HCT116 (cell line): ENCODE measurements at regions not wholly inside any gene's neighbourhood (a gene's known extent, or its start where the extent isn't known, plus 50 kb on each side); places are given as distances from the start of the nearest gene placed in this dataset.

Source experiments
- ATAC-seq: fragments of 200-7000 bp; cut with Tn5 transposase; 2 replicates; pipeline ENCODE4 v1.9.1; 2020; ENCODE audit warnings: mild to moderate bottlenecking, moderate library complexity
- BruUV-seq: library from RNA; stranded (reverse); fragments of 400-500 nt; replicated peaks from 2 replicates; lab custom pipeline; 2021; lab: Mats Ljungman, UMichigan
- CTCF ChIA-PET: fragments of 300-600 bp; sonication (Branson Sonifier 250); formaldehyde crosslinking; loops from one replicate; lab custom pipeline; 2021; ENCODE audit warnings: antibody characterized with exemption; lab: Charles Lee
- POLR2A ChIA-PET: fragments of 300-600, 350-600 bp; sonication (Branson Sonifier 250); formaldehyde crosslinking; loops from one replicate; lab custom pipeline; 2021; ENCODE audit warnings: antibody characterized with exemption; lab: Charles Lee
- RAD21 ChIA-PET, 2 experiments: fragments of 300-600 bp; sonication (Branson Sonifier 250); formaldehyde crosslinking; loops; one replicate each; lab custom pipeline; 2023; ENCODE audit warnings: low total read pairs in 2 of 2; ENCODE audit not compliant: uncharacterized antibody in 2 of 2, unreplicated experiment in 2 of 2, low non-redundant PET in 1 of 2; lab: Charles Lee
- DNase-seq: peaks from one replicate; pipeline ENCODE4 v3.0.0-alpha.2; 2010; ENCODE audit warnings: low read depth, low spot score
- H2AFZ ChIP-seq: fragments of 200-600 bp; shearing (Covaris generic), sonication (generic); 2 replicates; pipeline ENCODE4 v1.6.1; 2017; ENCODE audit warnings: low read depth, mixed run types, mixed read lengths, antibody characterized with exemption, low read length; ENCODE audit not compliant: poor library complexity, severe bottlenecking
- H3K27ac ChIP-seq: 2 replicates; pipeline ENCODE4 v1.5.1; 2012; ENCODE audit warnings: low read depth, low read length
- H3K27me3 ChIP-seq: fragments of 200-600 bp; sonication (generic); 2 replicates; pipeline ENCODE4 v1.6.1; 2016; ENCODE audit warnings: mixed run types, low read length, mixed read lengths; ENCODE audit not compliant: insufficient read depth
- H3K36me3 ChIP-seq, 2 experiments: fragments of 200-500 bp in 1 of 2; fragments of 200-600 bp in 1 of 2; sonication (Bioruptor generic) in 1 of 2; sonication (generic) in 1 of 2; 2 replicates each; pipeline versions ENCODE4 v1.5.1 to v1.6.1; 2014 to 2016; ENCODE audit warnings: low read length in 2 of 2, inconsistent platforms in 1 of 2, mixed read lengths in 1 of 2, mixed run types in 1 of 2; ENCODE audit not compliant: insufficient read depth in 2 of 2, control insufficient read depth in 1 of 2
- H3K4me1 ChIP-seq, 2 experiments: fragments of 200-600 bp in 1 of 2; sonication (generic) in 1 of 2; 2 replicates each; pipeline versions ENCODE4 v1.5.1 to v1.6.1; 2012 to 2017; ENCODE audit warnings: low read length in 2 of 2, inconsistent platforms in 1 of 2, mild to moderate bottlenecking in 1 of 2, mixed read lengths in 1 of 2, mixed run types in 1 of 2, moderate library complexity in 1 of 2; ENCODE audit not compliant: insufficient read depth in 2 of 2, control insufficient read depth in 1 of 2
- H3K4me2 ChIP-seq: fragments of 200-600 bp; sonication (generic); 2 replicates; pipeline ENCODE4 v1.6.1; 2017; ENCODE audit warnings: mixed run types, low read length, mixed read lengths
- H3K4me3 ChIP-seq, 2 experiments: fragments of 200-600 bp in 1 of 2; sonication (generic) in 1 of 2; replicated peaks in 1 of 2; 2 replicates each; pipeline ENCODE4 v1.5.1; 2011 to 2016; ENCODE audit warnings: low read length in 2 of 2, control low read depth in 1 of 2, low read depth in 1 of 2, mild to moderate bottlenecking in 1 of 2, mixed read lengths in 1 of 2, mixed run types in 1 of 2
- H3K79me2 ChIP-seq: fragments of 200-600 bp; sonication (generic); 2 replicates; pipeline ENCODE4 v1.6.1; 2017; ENCODE audit warnings: mild to moderate bottlenecking, mixed run types, low read length, moderate library complexity, mixed read lengths; ENCODE audit not compliant: insufficient read depth
- H3K9ac ChIP-seq: fragments of 200-600 bp; sonication (generic); 2 replicates; pipeline ENCODE4 v1.6.1; 2016; ENCODE audit warnings: low read length, mixed read lengths
- H3K9me2 ChIP-seq: fragments of 200-600 bp; sonication (generic), shearing (Covaris generic); 2 replicates; pipeline ENCODE4 v1.6.1; 2017; ENCODE audit warnings: mixed run types, mild to moderate bottlenecking, moderate library complexity; ENCODE audit not compliant: insufficient read depth
- H3K9me3 ChIP-seq, 2 experiments: fragments of 200-500 bp in 1 of 2; fragments of 200-600 bp in 1 of 2; sonication (Bioruptor generic) in 1 of 2; sonication (generic) in 1 of 2; 2 replicates each; pipeline ENCODE4 v1.6.1; 2014 to 2017; ENCODE audit warnings: low read length in 2 of 2, mixed read lengths in 2 of 2, inconsistent platforms in 1 of 2, low read depth in 1 of 2, mild to moderate bottlenecking in 1 of 2, mixed run types in 1 of 2, moderate library complexity in 1 of 2; ENCODE audit not compliant: control insufficient read depth in 1 of 2, insufficient read depth in 1 of 2
- H4K20me1 ChIP-seq: fragments of 200-600 bp; sonication (generic), shearing (Covaris generic); 2 replicates; pipeline ENCODE4 v1.6.1; 2017; ENCODE audit warnings: mixed run types, mild to moderate bottlenecking, moderate library complexity; ENCODE audit not compliant: insufficient read depth
- CBX3 ChIP-seq: IDR thresholded peaks from 2 replicates; pipeline ENCODE4 v1.6.1; 2012; ENCODE audit warnings: low read depth
- CEBPB ChIP-seq: IDR thresholded peaks from 2 replicates; pipeline ENCODE4 v1.6.1; 2012; ENCODE audit warnings: low read depth
- EGR1 ChIP-seq: IDR thresholded peaks from 2 replicates; pipeline ENCODE4 v1.6.1; 2012; ENCODE audit warnings: low read depth
- EZH2 ChIP-seq: fragments of 200-600 bp; sonication (generic); IDR thresholded peaks from 2 replicates; pipeline ENCODE4 v1.6.1; 2017; ENCODE audit warnings: antibody characterized with exemption, mixed run types
- EZH2phosphoT487 ChIP-seq: fragments of 200-600 bp; IDR thresholded peaks from 2 replicates; pipeline ENCODE4 v1.6.1; 2018; ENCODE audit warnings: antibody characterized with exemption, borderline replicate concordance
- JUND ChIP-seq: IDR thresholded peaks from 2 replicates; pipeline ENCODE4 v1.6.1; 2012
- POLR2A ChIP-seq: IDR thresholded peaks from 2 replicates; pipeline ENCODE4 v1.7.0; 2011; ENCODE audit warnings: borderline replicate concordance; ENCODE audit not compliant: insufficient read depth, insufficient read length; ENCODE audit errors: extremely low read depth
- RAD21 ChIP-seq: IDR thresholded peaks from 2 replicates; pipeline ENCODE4 v1.6.1; 2012; ENCODE audit warnings: low read depth, mild to moderate bottlenecking
- SP1 ChIP-seq: IDR thresholded peaks from 2 replicates; pipeline ENCODE4 v1.6.1; 2012; ENCODE audit warnings: low read depth
- SRF ChIP-seq: IDR thresholded peaks from 2 replicates; pipeline ENCODE4 v1.6.1; 2012; ENCODE audit warnings: low read depth
- TCF7L2 ChIP-seq: IDR thresholded peaks from 2 replicates; pipeline ENCODE4 v1.7.0; 2011; ENCODE audit warnings: borderline replicate concordance, inconsistent platforms; ENCODE audit not compliant: insufficient read depth, insufficient read length; ENCODE audit errors: extremely low read depth
- YY1 ChIP-seq: IDR thresholded peaks from 2 replicates; pipeline ENCODE4 v1.6.1; 2011; ENCODE audit warnings: low read length, low read depth, moderate library complexity, mild to moderate bottlenecking; ENCODE audit not compliant: insufficient replicate concordance; ENCODE audit errors: extremely low read depth
- ZFX ChIP-seq: fragments of 450-650 bp; IDR thresholded peaks from 2 replicates; pipeline ENCODE4 v1.6.1; 2017
- ZNF274 ChIP-seq: fragments of 200-500 bp; sonication (Bioruptor generic); IDR thresholded peaks from 2 replicates; pipeline ENCODE4 v1.6.1; 2014; ENCODE audit warnings: mild to moderate bottlenecking, low read depth, low read length, inconsistent platforms
- intact Hi-C: fragments of 100-400 bp; cut with micrococcal nuclease; formaldehyde crosslinking; loops from 2 replicates; pipeline ENCODE4 v1.10.0; 2022
- TF ChIP-seq, protein P1 (sequence below), 3 experiments: fragments of 200-600 bp in 1 of 3; sonication (generic) in 1 of 3; IDR thresholded peaks in 2 of 3; conservative IDR thresholded peaks in 1 of 3; 2 replicates each; pipeline ENCODE4 v1.5.1; 2012 to 2017; ENCODE audit warnings: low read depth in 2 of 3, low read length in 2 of 3, antibody characterized with exemption in 1 of 3, borderline replicate concordance in 1 of 3, control low read depth in 1 of 3, mild to moderate bottlenecking in 1 of 3, mixed read lengths in 1 of 3, mixed run types in 1 of 3, moderate library complexity in 1 of 3; ENCODE audit not compliant: insufficient read depth in 1 of 3
- TF ChIP-seq, protein P2 (sequence below): IDR thresholded peaks from 2 replicates; pipeline ENCODE4 v1.6.1; 2012
- TF ChIP-seq, protein P3 (sequence below): IDR thresholded peaks from 2 replicates; pipeline ENCODE4 v1.6.1; 2011; ENCODE audit warnings: mild to moderate bottlenecking, low read length, moderate library complexity; ENCODE audit not compliant: insufficient replicate concordance; ENCODE audit errors: extremely low read depth

DNA sequence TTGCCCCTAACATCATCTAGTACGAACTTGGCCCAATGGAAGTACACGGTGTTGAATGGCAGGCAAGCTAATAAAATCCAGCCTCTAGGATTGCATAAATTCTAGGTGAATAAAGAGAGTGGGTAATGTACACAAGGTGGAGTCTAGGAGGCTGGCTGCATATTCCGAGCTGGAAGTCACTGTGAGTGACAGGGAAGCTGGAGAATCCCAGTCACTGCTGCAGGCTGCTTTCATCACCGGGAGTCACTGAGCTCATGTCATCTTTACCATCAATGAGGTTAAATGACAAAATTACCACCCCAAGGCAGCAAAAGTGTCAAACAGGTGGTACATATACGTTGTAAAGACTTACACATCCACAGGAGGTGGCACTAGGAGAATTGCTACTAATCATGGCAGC lies 91.3 kb upstream of the HMHB1 start:
- no peaks in the 10 kb centered on the region for H3K9me3 ChIP-seq
- TF ChIP-seq EGR1 (no peak), POLR2A (no peak), CEBPB (no peak), JUND (no peak), SRF (no peak), RAD21 (no peak), ZFX (no peak), YY1 (no peak), EZH2phosphoT487 (no peak), CBX3 (no peak), SP1 (no peak), EZH2 (no peak), ZNF274 (no peak), TCF7L2 (no peak)
- TF ChIP-seq, protein P1, sequence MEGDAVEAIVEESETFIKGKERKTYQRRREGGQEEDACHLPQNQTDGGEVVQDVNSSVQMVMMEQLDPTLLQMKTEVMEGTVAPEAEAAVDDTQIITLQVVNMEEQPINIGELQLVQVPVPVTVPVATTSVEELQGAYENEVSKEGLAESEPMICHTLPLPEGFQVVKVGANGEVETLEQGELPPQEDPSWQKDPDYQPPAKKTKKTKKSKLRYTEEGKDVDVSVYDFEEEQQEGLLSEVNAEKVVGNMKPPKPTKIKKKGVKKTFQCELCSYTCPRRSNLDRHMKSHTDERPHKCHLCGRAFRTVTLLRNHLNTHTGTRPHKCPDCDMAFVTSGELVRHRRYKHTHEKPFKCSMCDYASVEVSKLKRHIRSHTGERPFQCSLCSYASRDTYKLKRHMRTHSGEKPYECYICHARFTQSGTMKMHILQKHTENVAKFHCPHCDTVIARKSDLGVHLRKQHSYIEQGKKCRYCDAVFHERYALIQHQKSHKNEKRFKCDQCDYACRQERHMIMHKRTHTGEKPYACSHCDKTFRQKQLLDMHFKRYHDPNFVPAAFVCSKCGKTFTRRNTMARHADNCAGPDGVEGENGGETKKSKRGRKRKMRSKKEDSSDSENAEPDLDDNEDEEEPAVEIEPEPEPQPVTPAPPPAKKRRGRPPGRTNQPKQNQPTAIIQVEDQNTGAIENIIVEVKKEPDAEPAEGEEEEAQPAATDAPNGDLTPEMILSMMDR (IDR thresholded peaks at IDR 0.05 in 2 of 3, conservative IDR thresholded peaks at IDR 0.05 in 1 of 3; ENCODE audit: borderline replicate concordance in 1 of 3, insufficient read depth in 1 of 3, low read depth in 2 of 3, low read length in 2 of 3): no peak
- TF ChIP-seq, protein P2, sequence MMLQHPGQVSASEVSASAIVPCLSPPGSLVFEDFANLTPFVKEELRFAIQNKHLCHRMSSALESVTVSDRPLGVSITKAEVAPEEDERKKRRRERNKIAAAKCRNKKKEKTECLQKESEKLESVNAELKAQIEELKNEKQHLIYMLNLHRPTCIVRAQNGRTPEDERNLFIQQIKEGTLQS: no peak
- TF ChIP-seq, protein P3, sequence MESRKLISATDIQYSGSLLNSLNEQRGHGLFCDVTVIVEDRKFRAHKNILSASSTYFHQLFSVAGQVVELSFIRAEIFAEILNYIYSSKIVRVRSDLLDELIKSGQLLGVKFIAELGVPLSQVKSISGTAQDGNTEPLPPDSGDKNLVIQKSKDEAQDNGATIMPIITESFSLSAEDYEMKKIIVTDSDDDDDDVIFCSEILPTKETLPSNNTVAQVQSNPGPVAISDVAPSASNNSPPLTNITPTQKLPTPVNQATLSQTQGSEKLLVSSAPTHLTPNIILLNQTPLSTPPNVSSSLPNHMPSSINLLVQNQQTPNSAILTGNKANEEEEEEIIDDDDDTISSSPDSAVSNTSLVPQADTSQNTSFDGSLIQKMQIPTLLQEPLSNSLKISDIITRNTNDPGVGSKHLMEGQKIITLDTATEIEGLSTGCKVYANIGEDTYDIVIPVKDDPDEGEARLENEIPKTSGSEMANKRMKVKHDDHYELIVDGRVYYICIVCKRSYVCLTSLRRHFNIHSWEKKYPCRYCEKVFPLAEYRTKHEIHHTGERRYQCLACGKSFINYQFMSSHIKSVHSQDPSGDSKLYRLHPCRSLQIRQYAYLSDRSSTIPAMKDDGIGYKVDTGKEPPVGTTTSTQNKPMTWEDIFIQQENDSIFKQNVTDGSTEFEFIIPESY: no peak
- BruUV-seq: no TSS peak
- H3K4me3 ChIP-seq: no peak overlapping the region
- H3K4me2 ChIP-seq: no peak overlapping the region
- ChIA-PET CTCF (no interaction called here), RAD21 (no interaction called here), POLR2A (no interaction called here)
- no peak overlapping the region for H2AFZ ChIP-seq
- no peaks in the 10 kb centered on the region for H3K27me3 ChIP-seq
- H3K9ac ChIP-seq: no peak overlapping the region
- H4K20me1 ChIP-seq: no peaks in the 10 kb centered on the region
- H3K27ac ChIP-seq: no peak overlapping the region
- H3K36me3 ChIP-seq: no peaks in the 10 kb centered on the region
- DNase-seq: no peak
- intact Hi-C loops: no loop called here
- H3K9me2 ChIP-seq: no peaks in the 10 kb centered on the region
- H3K79me2 ChIP-seq: no peaks in the 10 kb centered on the region
- no peak for ATAC-seq
- no peaks in the 10 kb centered on the region for H3K4me1 ChIP-seq
